ENCODE measurements at regions not wholly inside any gene's neighbourhood (a gene's known extent, or its start where the extent isn't known, plus 50 kb on each side); places are given as distances from the start of the nearest gene placed in this dataset.
A peak's percentile ranks its signal among the peaks of the same experiment; 100 is the strongest.

- no peak for TF ChIP-seq POLR2A (IDR thresholded peaks at IDR 0.05)
- TF ChIP-seq CTCF (IDR thresholded peaks at IDR 0.05) = no peak
- 81 to 85% methylated on average over 4 of the region's 4 CpGs for WGBS, 2 donors
- no peak overlapping the region for H3K4me3 ChIP-seq (ENCODE audit: low read depth, poor library complexity, severe bottlenecking)
- DNase-seq (ENCODE audit: low spot score in 2 of 2) = peak in 1 of 2 donors; percentile 83
- intact Hi-C loops (cut with DNase I; ENCODE audit: low total_unique reads) = no loop called here
Measured at GRCh38 chr21:39104911-39105310, 78.3 kb downstream of the PSMG1 start.

- no peak for TF ChIP-seq CTCF (IDR thresholded peaks at IDR 0.05)
- no peak for TF ChIP-seq POLR2A (IDR thresholded peaks at IDR 0.05)
- 67 to 70% methylated on average over 4 of the region's 4 CpGs for WGBS, 2 donors
- H3K4me3 ChIP-seq (ENCODE audit: low read depth, poor library complexity, severe bottlenecking) = no peak overlapping the region
- intact Hi-C loops (cut with DNase I; ENCODE audit: low total_unique reads) = no loop called here
- DNase-seq (ENCODE audit: low spot score in 2 of 2) = peak in 1 of 2 donors; percentile 66
Measured at GRCh38 chr21:39103689-39104088, 79.6 kb downstream of the PSMG1 start.

- H3K4me3 ChIP-seq (ENCODE audit: low read depth, poor library complexity, severe bottlenecking) = no peak overlapping the region
- intact Hi-C loops (cut with DNase I; ENCODE audit: low total_unique reads) = no loop called here
- 96 to 97% methylated on average over 4 of the region's 4 CpGs for WGBS, 2 donors
- DNase-seq (ENCODE audit: low spot score in 2 of 2) = peak in 1 of 2 donors; percentile 5
- TF ChIP-seq POLR2A (IDR thresholded peaks at IDR 0.05) (no peak), CTCF (IDR thresholded peaks at IDR 0.05) (no peak)
Measured at GRCh38 chr21:39099859-39100258, 83.4 kb downstream of the PSMG1 start.

GRCh38 chr21:39098696-39099200 is 84.5 kb downstream of the PSMG1 start:
- TF ChIP-seq CTCF (IDR thresholded peaks at IDR 0.05) (no peak), POLR2A (IDR thresholded peaks at IDR 0.05) (no peak)
- intact Hi-C loops (cut with DNase I; ENCODE audit: low total_unique reads) = no loop called here
- WGBS, 2 donors = 88 to 90% methylated on average over 3 of the region's 3 CpGs
- no peak overlapping the region for H3K4me3 ChIP-seq (ENCODE audit: low read depth, poor library complexity, severe bottlenecking)
- peak in 1 of 2 donors; percentile 60 for DNase-seq (ENCODE audit: low spot score in 2 of 2)

- intact Hi-C loops (cut with DNase I; ENCODE audit: low total_unique reads) = no loop called here
Measured at GRCh38 chr21:39097981-39098380, 85.3 kb downstream of the PSMG1 start.

More at GRCh38 chr21:39097981-39098380, 85.3 kb downstream of the PSMG1 start:
- DNase-seq (ENCODE audit: low spot score in 2 of 2) = peak in 1 of 2 donors; percentile 74
- 73 to 83% methylated on average over 9 of the region's 9 CpGs for WGBS, 2 donors
- no peak overlapping the region for H3K4me3 ChIP-seq (ENCODE audit: low read depth, poor library complexity, severe bottlenecking)
- TF ChIP-seq CTCF (IDR thresholded peaks at IDR 0.05) (no peak), POLR2A (IDR thresholded peaks at IDR 0.05) (no peak)

Data from lower leg skin (tissue), 4 donors.